ENCODE measurements at regions not wholly inside any gene's neighbourhood (a gene's known extent, or its start where the extent isn't known, plus 50 kb on each side); places are given as distances from the start of the nearest gene placed in this dataset.
"Not testable (repeated sequence)": the region's sequence is repeated elsewhere in the genome, so short reads cannot be mapped to it uniquely, and the experiment has no call there.

- intact Hi-C loops (cut with DNase I), result no loop called here
- Histone ChIP-seq H3K9me3 (replicated peaks in 1 of 3) (no peaks in the 10 kb centered on the region), H3K36me3 (replicated peaks in 1 of 2) (no peaks in the 10 kb centered on the region), H3K27ac (no peak overlapping the region), H3K4me1 (replicated peaks in 1 of 2) (no peaks in the 10 kb centered on the region), H3K27me3 (no peaks in the 10 kb centered on the region), H3K4me3 (no peak overlapping the region)
- DNase-seq, result no peak
- WGBS, 4 donors, result 67 to 78% (median 77%) methylated on average over 2 of the region's 2 CpGs
- TF ChIP-seq, protein P1, sequence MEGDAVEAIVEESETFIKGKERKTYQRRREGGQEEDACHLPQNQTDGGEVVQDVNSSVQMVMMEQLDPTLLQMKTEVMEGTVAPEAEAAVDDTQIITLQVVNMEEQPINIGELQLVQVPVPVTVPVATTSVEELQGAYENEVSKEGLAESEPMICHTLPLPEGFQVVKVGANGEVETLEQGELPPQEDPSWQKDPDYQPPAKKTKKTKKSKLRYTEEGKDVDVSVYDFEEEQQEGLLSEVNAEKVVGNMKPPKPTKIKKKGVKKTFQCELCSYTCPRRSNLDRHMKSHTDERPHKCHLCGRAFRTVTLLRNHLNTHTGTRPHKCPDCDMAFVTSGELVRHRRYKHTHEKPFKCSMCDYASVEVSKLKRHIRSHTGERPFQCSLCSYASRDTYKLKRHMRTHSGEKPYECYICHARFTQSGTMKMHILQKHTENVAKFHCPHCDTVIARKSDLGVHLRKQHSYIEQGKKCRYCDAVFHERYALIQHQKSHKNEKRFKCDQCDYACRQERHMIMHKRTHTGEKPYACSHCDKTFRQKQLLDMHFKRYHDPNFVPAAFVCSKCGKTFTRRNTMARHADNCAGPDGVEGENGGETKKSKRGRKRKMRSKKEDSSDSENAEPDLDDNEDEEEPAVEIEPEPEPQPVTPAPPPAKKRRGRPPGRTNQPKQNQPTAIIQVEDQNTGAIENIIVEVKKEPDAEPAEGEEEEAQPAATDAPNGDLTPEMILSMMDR (IDR thresholded peaks at IDR 0.05), result no peak
- TF ChIP-seq POLR2A (IDR thresholded peaks at IDR 0.05), result no peak
Observed at GRCh38 chr4:148632476-148632875, 190.3 kb upstream of the NR3C2 start.

- Histone ChIP-seq H3K27ac (no peak overlapping the region), H3K36me3 (replicated peaks in 1 of 2) (no peaks in the 10 kb centered on the region), H3K4me1 (replicated peaks in 1 of 2) (no peaks in the 10 kb centered on the region), H3K27me3 (no peaks in the 10 kb centered on the region), H3K9me3 (replicated peaks in 1 of 3) (no peaks in the 10 kb centered on the region), H3K4me3 (no peak overlapping the region)
- TF ChIP-seq, protein P1 (IDR thresholded peaks at IDR 0.05), result no peak
- no peak for TF ChIP-seq POLR2A (IDR thresholded peaks at IDR 0.05)
- DNase-seq, result no peak
- 68 to 92% (median 80%) methylated on average over 1 of the region's 1 CpG for WGBS, 4 donors
- intact Hi-C loops (cut with DNase I), result no loop called here
Observed at GRCh38 chr4:148630051-148630450, 187.8 kb upstream of the NR3C2 start.

GRCh38 chr4:148618856-148619255 lies 176.6 kb upstream of the NR3C2 start:
- Histone ChIP-seq H3K36me3 (replicated peaks in 1 of 2) (no peaks in the 10 kb centered on the region), H3K4me1 (replicated peaks in 1 of 2) (no peaks in the 10 kb centered on the region), H3K4me3 (no peak overlapping the region), H3K9me3 (replicated peaks in 1 of 3) (peaks cover 0 to 7% (median 0%) of the 10 kb centered on the region in 3 donors), H3K27ac (no peak overlapping the region), H3K27me3 (no peaks in the 10 kb centered on the region)
- intact Hi-C loops (cut with DNase I), result no loop called here
- TF ChIP-seq, protein P1 (IDR thresholded peaks at IDR 0.05), result no peak
- TF ChIP-seq POLR2A (IDR thresholded peaks at IDR 0.05), result no peak
- no peak for DNase-seq

- H3K27ac ChIP-seq, result no peak overlapping the region
- H3K36me3 ChIP-seq (replicated peaks in 1 of 2), result no peaks in the 10 kb centered on the region
- no peaks in the 10 kb centered on the region for H3K9me3 ChIP-seq (replicated peaks in 1 of 3)
- DNase-seq, result no peak
- H3K4me1 ChIP-seq (replicated peaks in 1 of 2), result no peaks in the 10 kb centered on the region
- intact Hi-C loops (cut with DNase I), result no loop called here
- no peak overlapping the region for H3K4me3 ChIP-seq
- TF ChIP-seq, protein P1 (IDR thresholded peaks at IDR 0.05), result no peak
- 80 to 85% (median 84%) methylated on average over 4 of the region's 4 CpGs for WGBS, 4 donors
- no peaks in the 10 kb centered on the region for H3K27me3 ChIP-seq
Observed at GRCh38 chr4:148608968-148609367, 166.8 kb upstream of the NR3C2 start.

GRCh38 chr4:148598418-148599207 lies 156.4 kb upstream of the NR3C2 start:
- H3K4me3 ChIP-seq; H3K27ac ChIP-seq; H3K4me1 ChIP-seq (replicated peaks in 1 of 2); H3K36me3 ChIP-seq (replicated peaks in 1 of 2); intact Hi-C loops (cut with DNase I); H3K27me3 ChIP-seq; H3K9me3 ChIP-seq (replicated peaks in 1 of 3); DNase-seq: not testable (repeated sequence)
- WGBS, 4 donors, result 83 to 95% (median 85%) methylated on average over 12 to 14 of the region's 14 CpGs
